GM20000 (cell line): ENCODE measurements at regions not wholly inside any gene's neighbourhood (a gene's known extent, or its start where the extent isn't known, plus 50 kb on each side); places are given as distances from the start of the nearest gene placed in this dataset.
"Not testable (repeated sequence)": the region's sequence is repeated elsewhere in the genome, so short reads cannot be mapped to it uniquely, and the experiment has no call there.

Experiments
- DNase-seq: peaks from one replicate; pipeline ENCODE4 v3.0.0; 2012; ENCODE audit warnings: low spot score
- TF ChIP-seq, protein P1 (sequence below): IDR thresholded peaks from 2 replicates; pipeline ENCODE4 v1.5.1; 2012; ENCODE audit warnings: mild to moderate bottlenecking, control low read depth; ENCODE audit errors: extremely low read depth, missing control alignments

DNA sequence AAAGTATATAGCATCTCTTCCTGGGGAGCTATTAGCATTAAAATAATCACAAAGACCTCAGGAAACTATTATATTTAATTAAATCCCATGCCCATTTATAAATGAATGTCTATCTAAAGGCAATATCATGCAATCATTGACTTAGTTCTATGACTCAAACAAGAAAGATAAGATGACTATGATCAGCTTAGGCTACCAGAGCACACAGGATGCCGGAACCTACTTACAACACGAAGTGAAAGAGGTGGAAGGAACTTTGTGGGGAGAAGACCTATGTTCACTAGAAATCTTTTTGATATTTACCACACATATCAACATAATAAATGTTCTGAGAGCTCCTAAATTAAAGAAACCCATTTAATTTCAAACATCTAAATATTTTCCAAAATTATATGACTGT, 344.2 kb upstream of the CYLC2 start:
- no peak for DNase-seq
- TF ChIP-seq, protein P1, sequence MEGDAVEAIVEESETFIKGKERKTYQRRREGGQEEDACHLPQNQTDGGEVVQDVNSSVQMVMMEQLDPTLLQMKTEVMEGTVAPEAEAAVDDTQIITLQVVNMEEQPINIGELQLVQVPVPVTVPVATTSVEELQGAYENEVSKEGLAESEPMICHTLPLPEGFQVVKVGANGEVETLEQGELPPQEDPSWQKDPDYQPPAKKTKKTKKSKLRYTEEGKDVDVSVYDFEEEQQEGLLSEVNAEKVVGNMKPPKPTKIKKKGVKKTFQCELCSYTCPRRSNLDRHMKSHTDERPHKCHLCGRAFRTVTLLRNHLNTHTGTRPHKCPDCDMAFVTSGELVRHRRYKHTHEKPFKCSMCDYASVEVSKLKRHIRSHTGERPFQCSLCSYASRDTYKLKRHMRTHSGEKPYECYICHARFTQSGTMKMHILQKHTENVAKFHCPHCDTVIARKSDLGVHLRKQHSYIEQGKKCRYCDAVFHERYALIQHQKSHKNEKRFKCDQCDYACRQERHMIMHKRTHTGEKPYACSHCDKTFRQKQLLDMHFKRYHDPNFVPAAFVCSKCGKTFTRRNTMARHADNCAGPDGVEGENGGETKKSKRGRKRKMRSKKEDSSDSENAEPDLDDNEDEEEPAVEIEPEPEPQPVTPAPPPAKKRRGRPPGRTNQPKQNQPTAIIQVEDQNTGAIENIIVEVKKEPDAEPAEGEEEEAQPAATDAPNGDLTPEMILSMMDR: no peak

DNA sequence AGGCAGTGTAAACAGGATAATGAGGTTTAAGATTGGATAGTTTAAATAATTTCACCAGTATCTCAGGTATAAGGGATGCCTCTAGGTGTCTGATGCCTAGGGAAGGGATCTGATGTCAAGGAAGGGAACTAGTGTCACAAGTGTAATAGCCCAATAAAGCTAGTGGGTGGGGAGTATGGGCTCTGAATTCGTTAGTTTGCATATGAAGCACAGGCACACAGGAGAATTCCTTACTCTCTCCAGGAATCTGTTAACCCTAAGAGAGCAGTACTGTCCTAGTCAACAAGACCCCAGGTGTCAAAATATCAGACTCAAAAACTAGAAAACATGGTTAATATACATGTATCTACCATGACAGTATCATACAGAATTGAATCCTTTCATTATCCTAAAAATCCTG, 352.5 kb upstream of the CYLC2 start:
- no peak for DNase-seq
- TF ChIP-seq, protein P1: no peak

DNA sequence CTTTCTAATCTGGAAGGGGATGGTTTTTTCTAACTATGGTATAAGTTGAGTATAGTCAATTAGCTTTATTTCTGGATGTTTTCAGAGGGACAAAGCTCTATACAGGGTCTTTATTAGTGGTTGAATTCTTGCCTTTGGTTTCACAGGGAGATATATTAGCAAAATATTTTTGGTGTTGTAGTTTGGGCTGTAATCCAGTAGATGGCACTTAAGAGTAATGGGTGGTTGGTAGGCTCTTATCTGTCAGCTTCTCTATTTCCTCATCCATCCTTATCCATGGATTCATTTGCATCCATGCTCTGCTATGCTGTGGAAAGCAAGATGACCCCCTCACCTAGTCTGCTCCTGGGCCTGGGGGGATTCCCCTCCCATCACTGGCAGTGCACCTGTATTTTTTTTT, 363.6 kb upstream of the CYLC2 start:
- TF ChIP-seq, protein P1: no peak
- DNase-seq: no peak

DNA sequence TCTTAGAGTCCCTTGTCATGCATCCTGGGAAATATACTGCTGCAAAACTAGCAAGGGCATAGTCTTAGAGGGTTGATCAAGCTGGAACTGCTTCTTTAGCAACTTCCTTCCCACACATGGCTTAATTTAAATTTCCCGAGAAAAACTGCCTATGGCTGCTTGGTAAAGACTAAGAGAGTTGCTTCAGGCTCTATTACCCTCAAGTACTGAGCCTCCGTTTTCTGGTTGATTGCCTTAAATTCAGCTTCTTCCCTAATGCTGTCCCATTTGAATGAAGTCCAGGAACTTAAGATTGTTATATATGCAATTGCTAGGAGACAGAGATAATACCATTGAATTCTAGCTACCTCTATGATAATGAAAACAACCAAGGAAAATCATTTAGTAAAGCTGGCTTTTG, 385.7 kb upstream of the CYLC2 start:
- no peak for DNase-seq
- TF ChIP-seq, protein P1: no peak

DNA sequence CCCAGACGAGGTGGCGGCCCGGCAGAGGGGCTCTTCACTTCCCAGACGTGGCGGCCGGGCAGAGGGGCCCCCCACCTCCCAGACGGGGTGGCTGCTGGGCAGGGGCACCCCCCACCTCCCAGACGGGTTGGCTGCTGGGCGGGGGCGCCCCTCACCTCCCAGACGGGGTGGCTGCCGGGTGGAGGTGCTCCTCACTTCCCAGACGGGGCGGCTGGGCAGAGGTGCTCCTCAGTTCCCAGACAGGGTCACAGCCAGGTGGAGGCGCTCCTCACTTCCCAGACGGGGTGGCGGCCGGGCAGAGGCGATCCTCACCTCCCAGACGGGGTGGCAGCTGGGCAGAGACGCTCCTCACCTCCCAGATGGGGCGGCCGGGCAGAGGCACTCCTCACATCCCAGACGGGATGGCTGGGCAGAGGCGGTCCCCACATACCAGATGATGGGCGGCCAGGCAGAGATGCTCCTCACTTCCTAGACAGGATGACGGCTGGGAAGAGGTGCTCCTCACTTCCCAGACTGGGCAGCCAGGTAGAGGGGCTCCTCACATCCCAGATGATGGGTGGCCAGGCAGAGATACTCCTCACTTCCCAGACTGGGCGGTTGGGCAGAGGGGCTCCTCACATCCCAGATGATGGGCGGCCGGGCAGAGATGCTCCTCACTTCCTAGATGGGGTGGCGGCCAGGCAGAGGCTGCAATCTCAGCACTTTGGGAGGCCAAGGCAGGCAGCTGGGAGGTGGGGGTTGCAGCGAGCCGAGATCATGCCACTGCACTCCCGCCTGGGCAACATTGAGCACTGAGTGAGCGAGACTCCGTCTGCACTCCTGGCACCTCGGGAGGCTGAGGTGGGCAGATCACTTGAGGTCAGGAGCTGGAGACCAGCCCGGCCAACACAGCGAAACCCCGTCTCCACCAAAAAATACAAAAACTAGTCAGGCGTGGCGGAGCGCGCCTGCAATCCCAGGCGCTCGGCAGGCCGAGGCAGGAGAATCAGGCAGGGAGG, 391.6 kb upstream of the CYLC2 start:
- DNase-seq: not testable (repeated sequence)

DNA sequence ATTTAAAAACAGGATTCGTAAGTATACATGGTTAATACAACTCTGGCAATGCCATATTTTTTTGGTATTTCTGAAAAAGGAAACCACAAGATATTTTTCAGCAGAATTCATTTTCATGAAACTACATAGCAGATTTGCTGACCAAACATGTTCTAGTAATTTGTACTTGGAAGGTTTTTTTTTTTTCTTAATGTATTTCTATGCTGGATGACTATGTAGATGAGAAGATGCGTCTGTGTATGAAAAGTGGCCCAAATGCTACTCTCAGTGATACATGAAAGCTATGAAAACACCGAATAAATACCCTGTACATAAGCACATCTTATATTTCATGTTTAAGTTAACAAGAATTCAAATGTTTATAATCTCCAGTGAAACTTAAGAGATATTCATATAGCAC, 400.9 kb upstream of the CYLC2 start:
- DNase-seq: no peak

DNA sequence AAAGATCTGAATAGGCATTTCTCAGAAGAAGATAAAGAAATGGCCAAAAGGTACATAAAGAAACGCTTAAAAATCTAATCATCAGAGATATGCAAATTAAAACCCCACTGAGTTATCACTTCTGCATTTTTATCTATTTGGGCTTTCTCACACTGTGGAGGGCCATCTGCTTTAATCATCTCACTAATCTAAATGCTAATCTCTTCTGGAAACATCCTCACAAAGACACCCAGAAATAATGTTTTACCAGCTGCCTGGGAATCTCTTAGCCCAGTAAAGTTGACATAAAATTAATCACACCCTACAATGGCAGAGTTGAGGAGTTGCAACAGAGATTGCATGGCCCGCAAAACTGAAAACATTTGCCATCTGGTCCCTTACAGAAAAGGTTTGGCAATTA, 407.9 kb upstream of the CYLC2 start:
- TF ChIP-seq, protein P1: no peak
- no peak for DNase-seq

More for the DNA sequence above, 400.9 kb upstream of the CYLC2 start:
- TF ChIP-seq, protein P1: no peak

DNA sequence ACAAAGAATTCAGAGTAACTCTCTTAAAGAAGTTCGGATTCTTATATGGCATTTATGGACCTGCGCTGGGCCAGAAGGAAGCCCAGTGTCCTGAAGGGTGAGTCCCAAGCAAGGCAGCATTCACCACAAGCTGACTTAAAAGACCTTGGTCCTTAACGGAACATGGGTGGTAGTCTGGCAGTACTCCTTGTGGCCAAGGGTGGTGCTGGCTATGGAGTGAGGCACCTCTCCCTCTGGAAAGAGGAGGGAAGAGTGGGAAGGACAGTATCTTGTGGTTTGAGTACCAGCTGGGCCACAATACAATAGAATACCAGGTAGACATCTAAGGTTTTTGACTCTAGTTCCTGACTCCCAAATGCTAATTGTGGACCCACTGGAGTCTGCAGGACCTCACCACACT, 425.7 kb upstream of the CYLC2 start:
- no peak for DNase-seq
- TF ChIP-seq, protein P1: no peak
